Embryonic facial prominence (tissue), 1 donor: ENCODE measurements at regions not wholly inside any gene's neighbourhood (a gene's known extent, or its start where the extent isn't known, plus 50 kb on each side); places are given as distances from the start of the nearest gene placed in this dataset.
A peak's percentile ranks its signal among the peaks of the same experiment; 100 is the strongest.
"Not testable (repeated sequence)": the region's sequence is repeated elsewhere in the genome, so short reads cannot be mapped to it uniquely, and the experiment has no call there.

ENCODE experiments used
- DNase-seq: peaks from one replicate; pipeline ENCODE4 v3.0.0-alpha.2; 2016; ENCODE audit errors: extremely low spot score

DNA sequence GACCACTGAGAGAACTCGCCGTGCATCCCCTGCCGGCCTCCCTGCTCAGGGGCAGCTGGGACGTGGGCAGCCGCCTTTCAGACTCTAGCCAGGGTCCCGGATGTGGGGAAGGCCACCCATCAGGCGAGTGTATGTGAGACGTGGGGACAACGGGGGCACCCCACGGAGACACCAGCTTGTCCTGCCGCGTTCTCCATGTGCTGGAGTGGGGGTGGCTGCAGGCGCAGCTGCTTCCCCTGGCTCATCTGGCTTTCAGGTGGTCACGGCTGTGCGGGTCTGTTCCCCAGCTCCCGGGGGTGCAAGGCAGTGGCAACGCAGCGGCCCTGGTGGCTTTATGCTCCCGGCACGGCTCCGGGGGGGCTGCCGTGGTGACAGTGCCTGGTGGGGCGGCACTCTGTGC lies 4427.5 kb upstream of the TPTE start:
- DNase-seq: not testable (repeated sequence)

DNA sequence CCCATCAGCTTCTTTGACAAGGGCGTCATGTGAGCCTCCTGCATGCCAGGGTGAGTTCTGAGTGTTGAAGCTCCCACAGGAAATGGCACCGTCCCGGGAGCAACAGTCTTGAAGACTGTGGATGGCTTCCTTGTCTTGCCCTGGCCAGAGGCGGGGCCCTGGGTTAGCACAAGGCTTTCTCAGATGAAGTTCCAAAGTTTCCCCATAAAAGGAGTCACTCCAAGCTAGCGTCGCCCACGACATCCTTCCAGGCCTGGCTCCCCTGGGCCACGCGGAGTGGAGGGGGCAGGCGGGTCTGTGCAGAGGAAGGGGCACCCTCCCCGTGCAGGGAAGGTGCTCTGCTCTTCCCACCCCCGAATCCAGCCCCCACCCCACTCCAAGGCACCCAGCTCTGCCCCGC lies 4426.1 kb upstream of the TPTE start:
- not testable (repeated sequence) for DNase-seq

DNA sequence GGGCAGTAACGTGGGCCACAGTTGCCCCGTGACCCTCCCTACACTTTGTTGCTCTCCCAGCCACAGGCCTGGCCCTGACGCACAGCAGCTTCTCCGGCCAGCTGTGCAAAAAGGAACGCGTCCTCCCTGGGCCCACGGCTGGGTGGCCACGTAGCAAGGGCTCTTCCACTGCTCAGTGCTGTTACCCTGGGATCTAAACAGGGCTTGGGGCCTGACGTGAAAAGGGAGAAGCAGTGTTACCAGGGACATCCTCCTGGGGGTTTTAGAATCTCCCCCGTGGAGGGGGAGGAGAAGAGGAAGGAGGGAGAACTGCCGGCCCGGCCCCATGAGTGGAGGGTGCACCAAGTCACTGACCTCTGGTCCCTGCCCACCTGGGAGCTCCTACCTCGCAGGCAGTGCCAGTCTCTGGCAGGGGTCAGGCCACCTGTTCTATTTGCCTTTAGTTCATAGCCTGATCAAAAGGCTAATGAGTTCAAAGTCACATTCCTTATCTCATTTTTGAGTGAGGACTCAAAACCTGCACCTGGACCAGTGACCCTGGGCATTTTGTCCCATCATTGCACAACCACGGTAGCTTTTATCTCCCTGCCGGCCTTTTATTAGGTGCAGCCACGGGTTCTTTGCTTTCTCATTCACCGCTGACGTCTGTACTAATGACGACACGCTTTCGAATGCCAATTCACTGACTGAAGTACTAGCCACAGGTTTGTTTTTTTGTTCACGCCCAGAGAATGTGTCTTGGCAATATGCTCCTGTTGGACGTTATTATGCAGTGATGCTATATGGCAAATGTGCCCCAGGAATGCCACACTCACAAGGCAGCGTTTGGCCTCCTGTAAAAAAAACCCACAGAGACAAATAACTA lies 4424.6 kb upstream of the TPTE start:
- DNase-seq: not testable (repeated sequence)

DNA sequence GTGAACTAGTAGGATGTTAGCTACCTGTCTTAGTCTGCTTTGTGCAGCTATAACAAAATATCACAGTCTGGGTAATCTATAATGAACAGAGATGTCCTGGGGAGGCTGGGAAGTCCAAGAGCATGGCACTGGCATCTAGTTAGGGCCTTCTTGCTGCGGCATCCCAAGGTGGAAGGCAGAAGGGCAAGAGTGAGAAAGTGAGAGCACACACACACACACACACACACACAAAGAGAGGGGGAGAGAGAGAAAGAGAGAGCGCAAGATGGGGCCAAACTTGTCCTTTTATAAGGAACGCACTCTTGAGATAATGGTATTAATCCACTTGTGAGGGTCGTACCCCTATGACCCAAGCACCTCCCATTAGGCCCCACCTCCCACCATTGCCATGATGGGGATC lies 4423.6 kb upstream of the TPTE start:
- not testable (repeated sequence) for DNase-seq

DNA sequence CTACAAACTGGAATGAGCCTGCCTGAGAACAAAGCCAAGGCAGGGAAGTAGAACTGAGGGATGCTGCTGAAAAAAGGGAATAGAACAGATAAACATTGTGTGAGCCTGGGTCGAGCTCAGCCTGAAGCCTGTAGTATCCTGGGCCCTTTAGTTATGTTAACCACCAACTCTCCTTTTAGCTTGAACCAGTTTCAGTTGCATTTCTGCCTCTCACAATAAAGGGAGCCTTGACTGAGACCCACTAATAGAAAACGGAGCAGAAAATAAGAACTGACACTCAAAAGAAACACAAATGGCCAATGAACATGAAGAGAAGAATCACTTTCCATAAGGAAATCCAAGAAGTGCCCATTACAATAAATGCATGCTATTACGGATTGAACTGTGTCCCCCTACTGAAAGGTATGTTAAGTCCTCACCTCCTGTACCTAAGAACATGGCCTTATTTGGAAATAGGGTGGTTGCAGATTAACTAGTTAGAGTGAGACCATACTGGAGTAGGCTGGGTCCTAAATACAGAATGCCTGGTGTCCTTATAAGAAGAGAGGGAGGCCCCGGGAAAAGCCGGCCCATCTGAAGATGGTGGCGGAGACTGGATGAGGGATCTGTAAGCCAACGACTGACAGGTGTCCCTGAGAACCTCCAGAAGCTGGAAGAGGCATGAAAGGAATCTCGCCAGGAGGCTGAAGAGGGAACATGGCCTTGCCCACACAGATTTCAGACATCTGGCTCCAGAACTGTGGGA lies 4423.0 kb upstream of the TPTE start:
- not testable (repeated sequence) for DNase-seq

DNA sequence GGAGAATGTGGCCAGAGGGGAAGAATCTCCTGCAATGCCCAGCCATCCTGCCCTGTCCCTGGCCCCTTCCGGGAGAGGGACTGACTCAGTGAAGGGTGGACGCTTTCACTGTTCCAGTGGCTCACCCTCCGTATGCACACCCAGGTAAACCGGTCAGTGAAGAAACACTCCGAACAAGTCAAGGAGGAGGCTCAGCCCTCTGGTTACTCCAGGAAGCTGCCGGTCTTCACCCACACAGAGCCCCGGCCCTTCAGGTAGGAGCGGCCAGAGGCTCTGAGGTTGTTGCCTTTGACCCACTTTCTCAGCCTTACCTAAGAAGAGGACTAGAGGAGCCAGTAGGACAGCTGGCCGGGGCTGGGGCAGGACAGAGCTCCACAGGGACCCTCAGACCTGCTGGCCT lies 4419.8 kb upstream of the TPTE start:
- DNase-seq: not testable (repeated sequence)

GRCh38 chr21:6104546-6104945 lies 4416.8 kb upstream of the TPTE start:
- DNase-seq: not testable (repeated sequence)

DNA sequence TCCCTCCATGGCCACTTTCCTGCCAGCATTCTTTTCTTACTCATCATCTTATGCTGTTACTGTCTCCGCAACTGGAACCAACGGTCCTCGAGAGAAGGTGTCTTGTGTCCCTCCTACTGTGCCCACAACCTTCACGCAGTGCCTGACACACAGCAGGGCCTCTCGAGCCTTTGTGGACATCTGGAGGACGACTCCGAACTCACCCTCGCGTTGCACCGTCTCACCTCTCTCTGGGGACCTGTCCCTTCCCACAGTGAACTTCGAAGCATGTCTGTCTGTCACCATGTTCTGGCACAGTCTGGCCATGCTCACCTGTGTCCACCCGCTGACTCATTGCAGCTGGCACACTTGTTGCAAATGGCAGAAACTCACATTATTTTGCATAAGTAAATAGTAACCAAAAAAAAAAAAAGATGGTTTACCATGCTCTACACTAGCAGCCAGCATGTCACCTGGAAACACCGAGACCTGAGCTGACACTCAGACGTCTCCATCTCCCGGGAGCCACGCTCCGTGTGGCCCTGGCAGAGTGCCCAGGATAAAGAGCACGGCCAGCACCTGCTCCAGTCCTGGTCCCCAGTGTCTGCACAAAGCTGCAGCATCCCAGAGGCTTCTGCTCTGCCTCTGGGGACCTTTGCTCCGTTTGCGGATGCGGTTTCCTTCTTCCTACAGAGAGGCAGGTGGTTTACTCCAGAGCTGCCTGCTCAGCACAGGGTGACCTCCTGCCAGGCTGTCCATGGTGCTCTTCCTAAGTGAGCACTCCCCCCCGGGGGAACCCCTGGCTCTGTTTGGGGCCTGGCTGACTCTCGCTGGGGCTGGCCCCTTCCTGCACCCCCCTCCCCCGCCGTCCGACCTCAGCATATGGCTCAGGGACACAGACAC lies 4414.5 kb upstream of the TPTE start:
- DNase-seq: not testable (repeated sequence)

GRCh38 chr21:6108894-6109293 lies 4412.5 kb upstream of the TPTE start:
- DNase-seq: not testable (repeated sequence)

DNA sequence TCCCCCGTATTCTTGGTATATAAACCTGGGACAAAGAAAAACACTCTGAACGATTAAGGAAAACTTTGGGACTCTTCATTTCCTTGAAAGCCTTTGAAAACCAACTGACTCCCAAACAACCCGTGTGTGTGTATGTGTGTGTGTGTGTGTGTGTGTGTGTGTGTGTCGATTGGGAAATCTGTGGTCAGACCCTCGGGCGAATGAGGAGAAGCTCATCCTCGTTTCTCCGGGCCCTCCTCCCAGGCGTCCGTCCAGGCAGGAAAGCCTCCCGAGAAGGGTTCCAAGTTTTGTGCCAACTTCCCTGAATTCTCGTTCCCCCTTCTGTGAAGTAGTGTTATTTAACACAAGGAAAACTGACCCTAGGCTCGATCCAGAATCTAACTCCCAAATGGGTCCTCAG lies 4411.6 kb upstream of the TPTE start:
- peak; percentile 4 for DNase-seq

DNA sequence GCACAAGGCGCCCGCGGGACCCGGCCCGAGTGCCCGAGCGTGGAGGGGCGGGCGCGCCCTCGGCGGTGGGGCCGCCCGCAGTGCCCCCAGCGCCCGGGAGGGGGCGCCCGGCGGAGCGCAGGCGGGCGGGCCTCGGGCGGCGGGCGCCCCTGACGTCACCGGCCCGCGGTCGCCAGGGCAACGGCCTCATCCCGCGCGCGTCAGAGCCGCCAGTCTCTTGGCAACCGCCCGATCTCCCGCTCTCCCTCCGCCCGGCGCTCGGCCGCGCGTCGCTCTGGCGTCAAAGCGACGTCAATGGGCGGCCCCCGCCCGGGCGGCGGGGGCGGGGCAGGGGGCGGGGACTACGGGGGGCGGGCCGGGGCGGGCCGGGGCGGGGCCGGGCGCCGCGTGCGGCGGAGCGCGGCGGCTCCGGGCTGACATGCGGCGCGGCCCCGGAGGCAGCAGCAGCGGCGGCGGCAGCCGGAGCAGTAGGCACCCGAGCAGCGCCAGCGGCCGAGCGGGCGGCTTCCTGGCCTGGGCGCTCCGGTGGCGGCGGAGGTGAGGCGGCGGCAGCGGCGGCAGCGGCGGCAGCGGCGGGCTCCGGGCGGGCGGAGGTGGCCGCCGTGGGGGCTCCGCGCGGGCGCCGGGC lies 4410.6 kb upstream of the TPTE start:
- not testable (repeated sequence) for DNase-seq

DNA sequence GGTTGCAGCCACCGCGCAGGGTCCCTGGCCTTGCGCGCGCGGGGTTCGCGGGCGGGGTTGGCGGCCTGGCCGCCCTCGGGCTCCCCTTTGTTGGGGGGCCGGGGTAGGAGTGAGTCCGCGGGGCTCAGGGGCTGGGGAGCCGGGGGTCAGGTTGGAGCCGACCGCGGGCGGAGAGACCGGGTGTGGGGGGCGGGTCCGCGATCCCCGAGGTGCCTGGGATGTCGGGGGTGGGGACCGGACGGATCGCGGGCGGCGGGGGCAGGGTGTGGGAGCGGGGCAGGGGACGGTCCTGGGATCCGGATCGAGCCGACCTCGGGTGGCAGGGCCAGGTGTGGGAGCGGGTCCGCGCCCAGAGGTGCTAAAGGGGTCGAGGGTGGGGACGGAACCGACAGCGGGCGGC lies 4410.0 kb upstream of the TPTE start:
- not testable (repeated sequence) for DNase-seq

- DNase-seq: not testable (repeated sequence)
These were observed 4403.0 kb upstream of the TPTE start for GRCh38 chr21:6118336-6118735.

DNA sequence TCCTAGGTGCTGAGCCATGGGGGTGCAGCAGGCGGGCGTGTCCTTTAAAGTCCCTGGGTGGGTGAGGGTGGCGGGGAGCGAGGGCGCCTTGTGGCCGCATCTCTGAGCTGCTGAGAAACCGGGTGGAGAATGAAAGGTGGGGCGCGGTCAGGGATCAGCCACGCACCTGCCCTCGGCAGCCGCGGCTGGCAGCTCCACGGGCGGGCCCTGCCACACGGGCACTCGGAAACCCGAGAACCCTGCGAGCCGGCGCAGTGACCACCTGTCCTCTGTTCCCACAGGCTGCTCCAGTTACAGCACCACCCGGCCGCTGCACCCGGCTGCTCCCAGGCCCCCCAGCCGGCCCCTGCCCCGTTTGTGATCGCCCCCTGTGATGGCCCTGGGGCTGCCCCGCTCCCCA lies 4400.5 kb upstream of the TPTE start:
- not testable (repeated sequence) for DNase-seq

- DNase-seq: not testable (repeated sequence)
These were observed 4398.8 kb upstream of the TPTE start for GRCh38 chr21:6122629-6123028.

DNA sequence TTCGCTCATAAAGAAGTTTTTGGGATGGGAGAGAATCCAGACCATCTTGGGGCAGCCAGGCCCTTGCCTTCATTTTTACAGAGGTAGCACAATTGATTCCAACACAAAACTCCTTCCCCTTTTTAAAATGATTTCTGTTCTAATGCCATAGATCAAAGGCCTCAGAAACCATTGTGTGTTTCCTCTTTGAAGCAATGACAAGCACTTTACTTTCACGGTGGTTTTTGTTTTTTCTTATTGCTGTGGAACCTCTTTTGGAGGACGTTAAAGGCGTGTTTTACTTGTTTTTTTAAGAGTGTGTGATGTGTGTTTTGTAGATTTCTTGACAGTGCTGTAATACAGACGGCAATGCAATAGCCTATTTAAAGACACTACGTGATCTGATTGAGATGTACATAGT lies 4398.2 kb upstream of the TPTE start:
- not testable (repeated sequence) for DNase-seq

DNA sequence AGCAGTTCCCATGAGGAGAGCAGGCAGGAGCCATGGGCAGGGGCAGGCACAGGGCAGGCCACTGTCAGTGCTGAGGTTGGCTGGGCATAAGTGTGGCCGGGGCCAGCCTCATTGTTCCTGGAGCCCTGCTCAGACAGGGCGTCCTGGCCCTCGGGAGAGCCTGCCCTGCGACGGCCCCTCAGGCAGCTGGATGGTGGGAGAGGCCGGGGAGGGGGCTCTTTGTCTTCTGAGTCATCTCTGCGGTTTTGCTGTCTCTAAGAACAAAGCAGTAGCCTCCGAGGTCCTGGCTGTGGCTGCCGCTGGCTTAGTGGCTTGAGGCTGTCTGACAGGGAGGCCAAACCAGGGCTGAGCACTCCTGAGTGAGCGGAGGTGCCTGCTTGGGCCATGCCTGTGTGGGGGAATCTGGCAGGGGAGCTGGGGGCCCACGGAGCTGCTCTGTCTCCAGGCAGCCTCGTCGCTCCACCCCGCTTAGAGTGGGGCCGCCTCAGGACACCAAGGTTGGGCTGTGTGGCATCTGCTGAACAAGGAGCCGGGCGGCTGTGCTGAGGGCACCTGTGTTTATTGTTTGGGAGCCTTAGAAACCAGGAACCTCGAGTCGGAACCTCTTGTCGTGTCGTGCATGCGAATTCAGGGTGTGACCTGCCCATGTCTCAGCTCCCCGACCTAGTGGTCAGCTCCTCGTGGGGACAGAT lies 4395.7 kb upstream of the TPTE start:
- DNase-seq: not testable (repeated sequence)

- not testable (repeated sequence) for DNase-seq
These were observed 4394.2 kb upstream of the TPTE start for GRCh38 chr21:6126976-6127732.

DNA sequence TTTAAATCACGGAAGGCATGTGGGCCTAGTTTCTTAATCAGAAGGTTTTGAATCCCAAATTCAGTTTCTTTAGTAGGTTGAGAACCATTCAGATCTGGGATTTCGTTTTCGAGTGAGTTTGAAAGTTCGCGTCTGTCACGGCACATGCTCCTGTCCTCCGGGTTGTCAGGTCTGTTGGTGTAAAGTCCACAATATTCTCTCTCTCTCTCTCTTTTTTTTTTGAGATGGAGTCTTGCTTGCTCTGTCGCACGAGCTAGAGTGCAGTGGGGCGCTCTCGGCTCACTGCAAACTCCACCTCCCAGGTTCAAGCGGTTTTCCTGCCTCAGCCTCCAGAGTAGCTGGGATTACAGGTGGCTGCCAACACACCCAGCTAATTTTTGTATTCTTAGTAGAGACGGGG lies 4390.6 kb upstream of the TPTE start:
- not testable (repeated sequence) for DNase-seq

DNA sequence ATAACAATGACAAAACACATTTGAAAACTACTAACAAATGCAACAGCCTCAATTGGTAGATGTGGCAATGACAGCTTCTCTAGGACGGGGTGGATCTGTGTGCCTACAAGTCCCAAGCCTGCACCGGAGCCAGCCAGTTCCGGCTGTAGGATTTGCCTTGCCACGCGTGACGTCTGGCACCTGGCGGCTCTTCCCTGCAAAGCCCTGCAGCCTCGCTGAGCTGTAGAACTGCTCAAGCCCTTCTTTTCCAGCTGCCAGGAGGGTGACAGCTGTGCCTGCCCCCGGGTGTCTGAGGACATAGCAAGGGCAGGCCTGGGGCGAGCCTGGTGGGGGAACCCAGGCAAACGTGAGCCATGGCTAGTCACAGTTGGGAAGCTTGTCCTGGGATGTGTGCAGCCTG lies 4388.0 kb upstream of the TPTE start:
- DNase-seq: not testable (repeated sequence)
